Astrocyte (in vitro differentiated cells and primary cell): ENCODE measurements at regions not wholly inside any gene's neighbourhood (a gene's known extent, or its start where the extent isn't known, plus 50 kb on each side); places are given as distances from the start of the nearest gene placed in this dataset.

Source experiments
- CTCF ChIP-seq: IDR thresholded peaks from 2 replicates; pipeline ENCODE4 v1.5.1; 2011; ENCODE audit warnings: low read depth, mild to moderate bottlenecking, inconsistent platforms, low read length, moderate library complexity; ENCODE audit not compliant: insufficient read depth
- EZH2 ChIP-seq: IDR thresholded peaks from 2 replicates; pipeline ENCODE4 v1.6.1; 2012; ENCODE audit warnings: mild to moderate bottlenecking, low read length, inconsistent platforms; ENCODE audit not compliant: insufficient read depth

DNA sequence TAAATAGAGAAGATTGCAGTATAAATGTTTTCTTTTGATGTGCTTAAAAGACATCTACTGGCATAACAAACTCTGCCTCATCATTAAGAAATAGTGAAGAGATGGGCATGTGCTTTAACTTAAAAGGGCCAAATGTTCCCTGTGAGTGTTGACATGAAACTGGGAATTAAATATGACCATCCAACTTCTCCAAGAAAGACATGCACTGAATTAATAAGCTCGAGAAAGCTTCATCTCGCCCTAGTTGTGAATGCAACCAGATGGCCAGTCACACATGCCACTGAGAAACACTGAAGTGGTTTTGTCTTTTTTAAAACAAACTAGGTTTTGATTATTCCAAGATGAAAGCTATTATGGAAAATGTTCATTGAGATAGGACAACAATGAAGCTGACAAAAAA, 479.2 kb downstream of the RIT2 start:
- TF ChIP-seq CTCF (no peak), EZH2 (no peak)
